Kidney (tissue), 13 donors: ENCODE measurements at regions not wholly inside any gene's neighbourhood (a gene's known extent, or its start where the extent isn't known, plus 50 kb on each side); places are given as distances from the start of the nearest gene placed in this dataset.

Experiments
- DNase-seq, 5 donors: peaks; one replicate each; pipeline ENCODE4 v3.0.0-alpha.2; 2013 to 2020
- FAIRE-seq: peaks from 2 replicates; lab custom pipeline; 2012; peaks lifted over from hg19 to GRCh38; lab: Jason Lieb, UNC
- H3K27ac ChIP-seq, 2 donors: one replicate each; pipeline ENCODE4 v1.7.0; 2013; ENCODE audit warnings: low read depth in 2 of 2, low read length in 2 of 2, inconsistent platforms in 1 of 2
- H3K27me3 ChIP-seq: one replicate; pipeline ENCODE4 v1.7.1; 2013; ENCODE audit warnings: low read length, inconsistent platforms; ENCODE audit not compliant: control insufficient read depth, insufficient read depth
- H3K36me3 ChIP-seq, 3 donors: one replicate each; pipeline versions ENCODE4 v1.7.0 to v1.7.1; 2013; ENCODE audit warnings: low read length in 3 of 3, control low read depth in 1 of 3, inconsistent platforms in 1 of 3; ENCODE audit not compliant: insufficient read depth in 3 of 3, control insufficient read depth in 2 of 3
- H3K4me1 ChIP-seq, 3 donors: one replicate each; pipeline versions ENCODE4 v1.7.0 to v1.7.1; 2013; ENCODE audit warnings: low read length in 3 of 3, inconsistent platforms in 1 of 3, low read depth in 1 of 3; ENCODE audit not compliant: control insufficient read depth in 2 of 3, insufficient read depth in 2 of 3
- H3K4me3 ChIP-seq, 3 donors: one replicate each; pipeline versions ENCODE4 v1.7.0 to v1.8.1; 2013; ENCODE audit warnings: low read length in 3 of 3, control low read depth in 1 of 3, inconsistent platforms in 1 of 3
- H3K9ac ChIP-seq, 3 donors: one replicate each; pipeline versions ENCODE4 v1.7.0 to v1.7.1; 2013; ENCODE audit warnings: low read length in 3 of 3, control low read depth in 1 of 3, inconsistent platforms in 1 of 3
- H3K9me3 ChIP-seq, 3 donors: one replicate each; pipeline versions ENCODE4 v1.7.0 to v1.7.1; 2013; ENCODE audit warnings: low read length in 3 of 3, control low read depth in 1 of 3, inconsistent platforms in 1 of 3; ENCODE audit not compliant: control insufficient read depth in 2 of 3, insufficient read depth in 1 of 3
- CTCF ChIP-seq: IDR thresholded peaks from 3 replicates; pipeline ENCODE4 v1.5.1; 2012; ENCODE audit warnings: mild to moderate bottlenecking, moderate library complexity, borderline replicate concordance; ENCODE audit not compliant: insufficient read depth; ENCODE audit errors: extremely low read depth
- intact Hi-C: fragments of 100-400 bp; cut with DNase I; formaldehyde crosslinking; loops from one replicate; pipeline ENCODE4 v1.11.1; 2022
- donor health status: control.
- donor health status: control.
- donor health status: control.
- donor health status: control.
- donor health status: control.
- donor health status: DM: yes; HTN: yes; CAD: no.
- donor health status: Normal renal cell carcinoma (clear cell type).

GRCh38 chr15:91752081-91752785 lies 101.3 kb upstream of the SLCO3A1 start:
- Histone ChIP-seq H3K9ac (no peak overlapping the region), H3K27ac (no peak overlapping the region), H3K9me3 (no peaks in the 10 kb centered on the region), H3K36me3 (no peaks in the 10 kb centered on the region), H3K4me3 (no peak overlapping the region), H3K27me3 (no peaks in the 10 kb centered on the region), H3K4me1 (no peaks in the 10 kb centered on the region)
- DNase-seq (no peak), FAIRE-seq (no peak)
- intact Hi-C loops = no loop called here
- TF ChIP-seq CTCF = no peak

- Histone ChIP-seq H3K27me3 (no peaks in the 10 kb centered on the region), H3K9ac (no peak overlapping the region), H3K4me1 (no peaks in the 10 kb centered on the region), H3K4me3 (no peak overlapping the region), H3K36me3 (no peaks in the 10 kb centered on the region), H3K27ac (no peak overlapping the region), H3K9me3 (no peaks in the 10 kb centered on the region)
- intact Hi-C loops = no loop called here
- DNase-seq = no peak
- no peak for TF ChIP-seq CTCF
- no peak for FAIRE-seq
Measured at GRCh38 chr15:91759560-91759959, 93.9 kb upstream of the SLCO3A1 start.

DNA sequence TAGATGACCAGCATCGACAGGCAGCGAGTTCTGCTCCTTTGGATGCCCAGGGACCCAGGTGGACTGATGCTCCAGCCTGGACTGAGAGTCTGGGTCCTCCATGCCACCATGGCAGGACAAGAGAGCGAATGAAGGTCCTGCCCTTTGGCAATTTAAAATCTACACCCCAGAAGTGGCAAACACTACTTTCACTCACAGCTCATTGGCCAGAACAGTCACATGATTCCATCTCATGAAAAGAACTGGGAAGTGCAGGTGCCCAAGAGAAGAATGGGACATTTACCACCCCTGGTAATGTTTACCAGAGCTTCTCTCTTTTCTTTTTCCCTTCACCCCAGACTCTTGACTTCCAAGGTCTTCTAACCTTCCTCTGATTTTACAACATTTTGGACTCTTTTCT lies 87.8 kb upstream of the SLCO3A1 start:
- Histone ChIP-seq H3K36me3 (no peaks in the 10 kb centered on the region), H3K9me3 (no peaks in the 10 kb centered on the region), H3K9ac (no peak overlapping the region), H3K27me3 (no peaks in the 10 kb centered on the region), H3K4me3 (no peak overlapping the region), H3K27ac (no peak overlapping the region), H3K4me1 (no peaks in the 10 kb centered on the region)
- intact Hi-C loops = no loop called here
- DNase-seq = no peak
- TF ChIP-seq CTCF = no peak
- no peak for FAIRE-seq

GRCh38 chr15:91769476-91769875 lies 84.0 kb upstream of the SLCO3A1 start:
- H3K9me3 ChIP-seq = no peaks in the 10 kb centered on the region
- H3K4me1 ChIP-seq = no peaks in the 10 kb centered on the region
- H3K36me3 ChIP-seq = no peaks in the 10 kb centered on the region
- H3K27me3 ChIP-seq = no peaks in the 10 kb centered on the region
- DNase-seq (no peak), FAIRE-seq (no peak)
- H3K4me3 ChIP-seq = no peak overlapping the region
- TF ChIP-seq CTCF = no peak
- no peak overlapping the region for H3K9ac ChIP-seq
- no peak overlapping the region for H3K27ac ChIP-seq
- intact Hi-C loops = no loop called here
